SH-SY5Y (cell line): ENCODE measurements at regions not wholly inside any gene's neighbourhood (a gene's known extent, or its start where the extent isn't known, plus 50 kb on each side); places are given as distances from the start of the nearest gene placed in this dataset.

Source experiments
- GATA2 ChIP-seq: IDR thresholded peaks from 2 replicates; pipeline ENCODE4 v1.6.1; 2011; ENCODE audit warnings: mild to moderate bottlenecking, low read depth, low read length
- GATA3 ChIP-seq: IDR thresholded peaks from 2 replicates; pipeline ENCODE4 v1.6.1; 2011; ENCODE audit warnings: low read depth, mild to moderate bottlenecking, low read length, moderate library complexity

DNA sequence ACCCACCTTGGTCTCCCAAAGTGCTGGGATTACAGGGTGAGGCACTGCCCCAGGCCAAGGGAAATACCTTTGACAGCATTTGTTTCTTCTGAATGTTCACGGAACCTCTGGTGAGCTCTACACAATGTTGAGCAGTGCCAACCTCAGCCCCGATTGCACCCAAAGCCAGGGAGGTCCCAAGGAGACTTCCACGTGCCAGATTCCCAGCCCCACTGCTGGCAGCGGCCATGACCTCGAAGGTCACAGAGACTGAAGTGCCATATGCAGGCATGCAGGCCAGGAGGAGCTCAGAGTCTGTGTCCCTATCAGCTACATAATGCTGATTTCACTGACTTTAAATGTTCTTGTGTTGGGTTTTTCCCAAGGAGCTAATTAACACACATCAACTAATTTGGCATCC, 226.4 kb upstream of the FOXF1 start:
- TF ChIP-seq GATA3, result no peak
- TF ChIP-seq GATA2, result no peak
